ENCODE measurements at regions not wholly inside any gene's neighbourhood (a gene's known extent, or its start where the extent isn't known, plus 50 kb on each side); places are given as distances from the start of the nearest gene placed in this dataset.

DNA sequence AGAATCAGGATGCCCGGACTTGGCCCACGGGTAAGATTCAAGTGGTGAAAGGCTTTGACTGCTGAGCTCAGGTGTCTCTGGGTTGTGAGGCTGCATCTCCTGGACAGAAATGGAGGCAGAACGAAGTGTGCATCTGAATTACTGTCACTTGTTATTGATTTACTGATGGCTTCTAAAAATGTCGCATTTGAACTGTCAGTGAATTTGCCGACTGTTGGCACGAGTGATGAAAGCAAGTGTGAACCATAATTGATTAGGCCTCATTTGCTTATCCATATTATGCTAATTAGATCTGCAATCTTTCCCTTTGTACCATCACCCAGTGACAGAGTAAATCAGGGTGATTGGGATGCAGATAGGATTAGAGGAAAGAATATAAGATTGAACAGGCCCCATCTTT is 252.4 kb downstream of the NUF2 start:
- no peak for TF ChIP-seq EZH2 (IDR thresholded peaks at IDR 0.05; ENCODE audit: insufficient read depth, low read length)
- TF ChIP-seq, protein P1, sequence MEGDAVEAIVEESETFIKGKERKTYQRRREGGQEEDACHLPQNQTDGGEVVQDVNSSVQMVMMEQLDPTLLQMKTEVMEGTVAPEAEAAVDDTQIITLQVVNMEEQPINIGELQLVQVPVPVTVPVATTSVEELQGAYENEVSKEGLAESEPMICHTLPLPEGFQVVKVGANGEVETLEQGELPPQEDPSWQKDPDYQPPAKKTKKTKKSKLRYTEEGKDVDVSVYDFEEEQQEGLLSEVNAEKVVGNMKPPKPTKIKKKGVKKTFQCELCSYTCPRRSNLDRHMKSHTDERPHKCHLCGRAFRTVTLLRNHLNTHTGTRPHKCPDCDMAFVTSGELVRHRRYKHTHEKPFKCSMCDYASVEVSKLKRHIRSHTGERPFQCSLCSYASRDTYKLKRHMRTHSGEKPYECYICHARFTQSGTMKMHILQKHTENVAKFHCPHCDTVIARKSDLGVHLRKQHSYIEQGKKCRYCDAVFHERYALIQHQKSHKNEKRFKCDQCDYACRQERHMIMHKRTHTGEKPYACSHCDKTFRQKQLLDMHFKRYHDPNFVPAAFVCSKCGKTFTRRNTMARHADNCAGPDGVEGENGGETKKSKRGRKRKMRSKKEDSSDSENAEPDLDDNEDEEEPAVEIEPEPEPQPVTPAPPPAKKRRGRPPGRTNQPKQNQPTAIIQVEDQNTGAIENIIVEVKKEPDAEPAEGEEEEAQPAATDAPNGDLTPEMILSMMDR (IDR thresholded peaks at IDR 0.05; ENCODE audit: insufficient read depth, low read depth, low read length) = no peak

Measured in astrocyte (in vitro differentiated cells and primary cell).